SK-N-MC (cell line): ENCODE measurements at regions not wholly inside any gene's neighbourhood (a gene's known extent, or its start where the extent isn't known, plus 50 kb on each side); places are given as distances from the start of the nearest gene placed in this dataset.

ENCODE experiments used
- DNase-seq: peaks from one replicate; pipeline ENCODE4 v3.0.0-alpha.2; 2011; ENCODE audit warnings: low read depth, low spot score
- H3K27ac ChIP-seq: fragments of 200-600 bp; sonication (generic); 2 replicates; pipeline ENCODE4 v1.5.1; 2016; ENCODE audit warnings: mixed run types
- H3K36me3 ChIP-seq: fragments of 200-600 bp; sonication (generic); 2 replicates; pipeline ENCODE4 v1.6.1; 2017; ENCODE audit warnings: antibody characterized with exemption, low read length, mixed read lengths; ENCODE audit not compliant: insufficient read depth
- H3K4me3 ChIP-seq: fragments of 200-600 bp; sonication (generic); 2 replicates; pipeline ENCODE4 v1.5.1; 2016
- H3K9ac ChIP-seq: fragments of 200-600 bp; sonication (generic); 2 replicates; pipeline ENCODE4 v1.8.0; 2017; ENCODE audit warnings: mixed run types, mixed read lengths; ENCODE audit not compliant: insufficient read length
- H3K9me3 ChIP-seq: fragments of 200-600 bp; sonication (generic); 2 replicates; pipeline ENCODE4 v1.6.1; 2017; ENCODE audit warnings: low read depth, mild to moderate bottlenecking, antibody characterized with exemption, low read length, moderate library complexity, mixed read lengths
- EZH2 ChIP-seq: fragments of 200-600 bp; sonication (generic); IDR thresholded peaks from one replicate; pipeline ENCODE4 v1.6.1; 2017; ENCODE audit warnings: antibody characterized with exemption
- FOXP2 ChIP-seq: optimal IDR thresholded peaks from 2 replicates; pipeline ENCODE3; 2011; ENCODE audit warnings: mild to moderate bottlenecking, moderate library complexity; ENCODE audit not compliant: insufficient read depth; ENCODE audit errors: extremely low read length, control extremely low read depth
- POLR2AphosphoS5 ChIP-seq: IDR thresholded peaks from 2 replicates; pipeline ENCODE4 v1.6.1; 2012; ENCODE audit warnings: mild to moderate bottlenecking, low read depth, low read length, borderline replicate concordance

DNA sequence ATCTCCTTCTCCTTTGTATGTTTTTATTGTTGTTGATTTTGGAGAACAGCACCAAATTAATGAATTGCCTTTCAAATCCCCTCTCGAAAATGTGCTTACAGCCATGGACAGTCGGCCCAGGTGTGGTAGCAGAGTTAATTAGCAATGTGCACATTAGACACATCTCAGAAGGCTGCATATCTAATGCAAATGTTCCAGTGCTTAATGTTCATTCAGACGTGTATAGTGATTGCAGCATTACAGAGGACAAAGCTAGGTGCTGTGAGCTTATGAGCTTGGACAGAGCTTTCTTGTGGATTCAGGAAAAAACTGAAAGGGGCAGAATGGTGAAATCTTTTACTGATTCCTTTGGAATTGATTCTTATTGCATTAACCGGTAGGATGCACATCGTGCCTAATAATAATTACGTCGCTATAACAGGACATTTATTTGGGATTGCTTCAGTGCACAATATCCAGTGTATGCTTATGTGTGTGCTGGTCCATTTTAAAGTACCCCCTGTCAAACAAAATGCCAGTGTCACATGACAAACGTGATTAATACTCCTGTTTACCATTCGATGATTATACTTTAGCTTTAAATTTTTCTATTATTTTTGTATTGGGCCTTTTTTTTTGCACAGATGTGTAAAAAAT lies 552.9 kb upstream of the EPHA5 start:
- TF ChIP-seq FOXP2: no peak
- TF ChIP-seq POLR2AphosphoS5: no peak
- no peak for TF ChIP-seq EZH2
- Histone ChIP-seq H3K4me3 (no peak overlapping the region), H3K36me3 (no peaks in the 10 kb centered on the region), H3K9ac (no peak overlapping the region), H3K27ac (no peak overlapping the region), H3K9me3 (no peaks in the 10 kb centered on the region)
- no peak for DNase-seq

GRCh38 chr4:66219401-66219800 lies 549.1 kb upstream of the EPHA5 start:
- Histone ChIP-seq H3K9ac (no peak overlapping the region), H3K4me3 (no peak overlapping the region)
- TF ChIP-seq POLR2AphosphoS5 (no peak), FOXP2 (no peak), EZH2 (no peak)

GRCh38 chr4:66216252-66216651 lies 546.0 kb upstream of the EPHA5 start:
- H3K9me3 ChIP-seq: no peaks in the 10 kb centered on the region
- no peak overlapping the region for H3K27ac ChIP-seq
- H3K36me3 ChIP-seq: no peaks in the 10 kb centered on the region
- DNase-seq: no peak
- no peak for TF ChIP-seq FOXP2
- TF ChIP-seq EZH2: no peak
- no peak for TF ChIP-seq POLR2AphosphoS5
- no peak overlapping the region for H3K9ac ChIP-seq
- no peak overlapping the region for H3K4me3 ChIP-seq

More at GRCh38 chr4:66219401-66219800, 549.1 kb upstream of the EPHA5 start:
- Histone ChIP-seq H3K27ac (no peak overlapping the region), H3K36me3 (no peaks in the 10 kb centered on the region), H3K9me3 (no peaks in the 10 kb centered on the region)
- no peak for DNase-seq

DNA sequence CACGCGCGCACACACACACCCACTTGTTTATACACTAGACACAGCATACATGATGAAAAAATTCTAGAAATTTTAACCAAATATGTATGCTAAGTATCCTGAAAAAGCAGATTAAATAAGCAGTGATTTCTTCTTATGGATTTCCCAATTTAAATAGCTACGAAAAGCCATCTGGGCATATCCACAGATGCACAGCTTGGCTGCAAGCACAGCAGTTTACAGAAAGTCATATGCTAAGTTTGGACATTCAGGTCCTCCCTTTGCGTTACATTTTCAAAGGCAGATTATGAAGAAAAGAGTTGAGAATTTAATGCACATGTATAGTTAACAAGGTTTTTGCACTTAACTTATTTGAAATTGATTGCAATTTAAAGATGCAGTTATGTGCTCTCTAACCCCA lies 542.2 kb upstream of the EPHA5 start:
- Histone ChIP-seq H3K9ac (no peak overlapping the region), H3K27ac (no peak overlapping the region), H3K4me3 (no peak overlapping the region), H3K9me3 (no peaks in the 10 kb centered on the region), H3K36me3 (no peaks in the 10 kb centered on the region)
- DNase-seq: no peak
- no peak for TF ChIP-seq FOXP2
- TF ChIP-seq POLR2AphosphoS5: no peak
- no peak for TF ChIP-seq EZH2

- DNase-seq: no peak
- no peak overlapping the region for H3K4me3 ChIP-seq
These were observed 534.4 kb upstream of the EPHA5 start for GRCh38 chr4:66204534-66205247.

DNA sequence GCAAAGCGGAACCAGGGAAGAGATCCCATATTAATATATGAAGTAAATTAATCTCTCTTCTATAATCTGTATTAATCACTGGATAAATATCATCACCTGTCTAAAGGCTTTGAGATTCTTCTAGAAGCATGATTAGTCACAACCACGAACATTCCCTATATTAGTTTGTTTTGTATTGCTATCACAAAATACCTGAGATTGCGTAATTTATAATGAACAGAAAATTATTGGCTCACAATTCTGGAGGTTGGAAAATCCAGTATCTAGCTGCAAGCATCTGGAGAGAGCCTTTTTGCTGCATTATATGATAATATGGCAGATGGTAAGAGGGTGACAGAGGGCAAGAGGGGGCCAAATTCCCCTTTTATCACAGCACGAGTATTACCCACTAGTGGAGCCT lies 532.6 kb upstream of the EPHA5 start:
- TF ChIP-seq EZH2: no peak
- TF ChIP-seq POLR2AphosphoS5: no peak
- TF ChIP-seq FOXP2: no peak
- no peak for DNase-seq
- Histone ChIP-seq H3K9ac (no peak overlapping the region), H3K9me3 (no peaks in the 10 kb centered on the region), H3K27ac (no peak overlapping the region), H3K4me3 (no peak overlapping the region), H3K36me3 (no peaks in the 10 kb centered on the region)

More at GRCh38 chr4:66204534-66205247, 534.4 kb upstream of the EPHA5 start:
- H3K36me3 ChIP-seq: no peaks in the 10 kb centered on the region
- TF ChIP-seq EZH2 (no peak), POLR2AphosphoS5 (no peak), FOXP2 (no peak)
- H3K9ac ChIP-seq: no peak overlapping the region
- no peak overlapping the region for H3K27ac ChIP-seq
- H3K9me3 ChIP-seq: no peaks in the 10 kb centered on the region

DNA sequence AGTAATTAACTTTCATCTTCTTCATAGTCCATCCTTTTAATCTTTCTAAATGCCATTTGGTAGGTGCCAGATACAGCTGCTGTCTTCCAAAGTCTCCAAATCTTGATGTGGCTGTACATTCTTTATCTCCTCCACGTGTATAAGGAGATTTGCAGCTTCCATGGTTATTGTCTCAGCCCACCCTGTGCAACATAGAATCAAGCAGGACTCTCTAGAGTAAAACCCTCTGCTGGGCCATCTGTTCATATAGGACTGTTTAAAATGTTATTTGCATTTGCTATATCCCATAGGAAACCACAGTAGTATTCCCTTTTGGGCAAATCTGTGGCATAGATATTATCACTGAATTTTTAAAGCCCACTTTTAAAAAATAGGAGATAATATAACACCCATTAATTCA lies 527.2 kb upstream of the EPHA5 start:
- TF ChIP-seq FOXP2 (no peak), EZH2 (no peak), POLR2AphosphoS5 (no peak)
- Histone ChIP-seq H3K36me3 (no peaks in the 10 kb centered on the region), H3K9me3 (no peaks in the 10 kb centered on the region), H3K9ac (no peak overlapping the region), H3K27ac (no peak overlapping the region), H3K4me3 (no peak overlapping the region)
- no peak for DNase-seq

DNA sequence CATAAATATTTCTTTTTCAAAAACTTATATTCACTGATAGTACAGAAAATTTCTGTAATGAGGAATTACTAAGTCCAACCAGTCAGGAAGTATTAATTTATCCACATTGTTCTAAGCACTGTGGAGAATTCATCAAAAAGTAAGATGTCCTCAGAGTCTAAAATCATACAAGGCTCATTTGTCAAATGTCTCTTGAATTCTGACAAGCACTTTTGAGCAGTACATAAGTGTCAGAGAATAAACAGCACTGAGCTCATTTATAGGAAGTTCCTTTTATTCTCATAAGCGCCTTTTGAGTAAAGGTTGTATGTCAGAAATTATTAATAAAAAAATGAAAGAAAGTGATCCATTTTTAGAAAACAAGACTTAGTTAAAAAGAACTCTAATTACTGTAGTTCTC lies 523.2 kb upstream of the EPHA5 start:
- Histone ChIP-seq H3K9ac (no peak overlapping the region), H3K27ac (no peak overlapping the region), H3K36me3 (no peaks in the 10 kb centered on the region), H3K4me3 (no peak overlapping the region), H3K9me3 (no peaks in the 10 kb centered on the region)
- TF ChIP-seq EZH2: no peak
- no peak for TF ChIP-seq FOXP2
- TF ChIP-seq POLR2AphosphoS5: no peak
- no peak for DNase-seq
